Kidney epithelial cell (primary cell): ENCODE measurements at regions not wholly inside any gene's neighbourhood (a gene's known extent, or its start where the extent isn't known, plus 50 kb on each side); places are given as distances from the start of the nearest gene placed in this dataset.
"Not testable (repeated sequence)": the region's sequence is repeated elsewhere in the genome, so short reads cannot be mapped to it uniquely, and the experiment has no call there.

Source experiments
- DNase-seq: peaks from one replicate; pipeline ENCODE4 v3.0.0-alpha.2; 2010; ENCODE audit warnings: low read depth
- H3K27me3 ChIP-seq: 2 replicates; pipeline ENCODE4 v1.6.0; 2011; ENCODE audit warnings: low read length; ENCODE audit not compliant: control insufficient read depth, insufficient read depth
- H3K36me3 ChIP-seq: 2 replicates; pipeline ENCODE4 v1.5.1; 2011; ENCODE audit warnings: low read length; ENCODE audit not compliant: control insufficient read depth, insufficient read depth
- H3K4me3 ChIP-seq: 2 replicates; pipeline ENCODE4 v1.5.1; 2011; ENCODE audit warnings: low read depth, mild to moderate bottlenecking, control low read depth, low read length
- CTCF ChIP-seq: IDR thresholded peaks from 2 replicates; pipeline ENCODE4 v1.5.1; 2011; ENCODE audit warnings: mild to moderate bottlenecking, moderate library complexity, low read length, control low read depth, inconsistent platforms; ENCODE audit not compliant: insufficient read depth, poor library complexity, severe bottlenecking

DNA sequence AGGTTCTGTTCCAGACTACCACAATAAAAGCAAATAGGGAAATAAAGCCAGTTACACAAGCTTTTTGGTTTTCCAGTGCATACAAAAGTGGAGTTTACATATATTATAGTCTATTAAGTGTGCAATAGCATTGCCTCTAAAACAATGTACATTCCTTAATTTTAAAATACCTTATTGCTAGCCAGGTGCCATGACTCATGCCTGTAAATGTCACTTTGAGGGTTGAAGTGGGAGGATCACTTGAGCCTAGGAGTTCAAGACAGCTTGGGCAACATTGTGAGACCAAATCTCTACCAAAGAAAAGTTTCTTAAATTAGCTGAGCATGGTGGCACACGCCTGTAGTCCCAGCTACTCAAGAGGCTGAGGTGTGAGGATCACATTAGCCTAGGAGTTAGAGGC is 52.9 kb upstream of the IMP4 start:
- no peaks in the 10 kb centered on the region for H3K27me3 ChIP-seq
- H3K4me3 ChIP-seq = no peak overlapping the region
- no peak for DNase-seq
- no peaks in the 10 kb centered on the region for H3K36me3 ChIP-seq
- TF ChIP-seq CTCF = no peak

- H3K27me3 ChIP-seq = no peaks in the 10 kb centered on the region
- no peaks in the 10 kb centered on the region for H3K36me3 ChIP-seq
- TF ChIP-seq CTCF = peak; percentile 27
- peak overlapping the region; percentile 4 for H3K4me3 ChIP-seq
- DNase-seq = no peak
Observed at GRCh38 chr2:130288467-130289403, 54.0 kb upstream of the IMP4 start.

DNA sequence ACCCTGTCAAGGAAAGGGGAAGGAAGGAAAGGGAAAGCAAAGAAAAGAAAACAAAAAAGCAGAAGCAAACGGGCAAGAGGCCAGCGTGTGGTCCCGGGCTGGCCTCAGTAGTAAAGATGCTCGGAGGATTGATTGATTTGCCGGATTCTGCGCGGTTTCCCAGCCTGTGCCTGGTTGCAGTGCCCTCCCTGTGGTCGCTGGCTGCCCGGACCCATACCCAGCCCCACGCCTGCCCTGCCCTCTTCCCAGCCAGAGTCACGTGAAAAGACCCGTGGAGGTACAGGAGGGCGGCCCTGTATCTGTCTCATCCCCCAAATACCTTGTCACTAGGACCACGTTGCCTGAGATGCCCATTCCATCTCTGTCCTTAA is 55.1 kb upstream of the IMP4 start:
- DNase-seq = no peak
- H3K4me3 ChIP-seq = no peak overlapping the region
- no peak for TF ChIP-seq CTCF
- no peaks in the 10 kb centered on the region for H3K36me3 ChIP-seq
- no peaks in the 10 kb centered on the region for H3K27me3 ChIP-seq

GRCh38 chr2:130286983-130287655 is 55.6 kb upstream of the IMP4 start:
- Histone ChIP-seq H3K4me3 (no peak overlapping the region), H3K27me3 (no peaks in the 10 kb centered on the region), H3K36me3 (no peaks in the 10 kb centered on the region)
- TF ChIP-seq CTCF = no peak
- no peak for DNase-seq

- DNase-seq, H3K4me3 ChIP-seq, H3K36me3 ChIP-seq, H3K27me3 ChIP-seq: not testable (repeated sequence)
Observed at GRCh38 chr2:130283341-130283869, 59.3 kb upstream of the IMP4 start.

DNA sequence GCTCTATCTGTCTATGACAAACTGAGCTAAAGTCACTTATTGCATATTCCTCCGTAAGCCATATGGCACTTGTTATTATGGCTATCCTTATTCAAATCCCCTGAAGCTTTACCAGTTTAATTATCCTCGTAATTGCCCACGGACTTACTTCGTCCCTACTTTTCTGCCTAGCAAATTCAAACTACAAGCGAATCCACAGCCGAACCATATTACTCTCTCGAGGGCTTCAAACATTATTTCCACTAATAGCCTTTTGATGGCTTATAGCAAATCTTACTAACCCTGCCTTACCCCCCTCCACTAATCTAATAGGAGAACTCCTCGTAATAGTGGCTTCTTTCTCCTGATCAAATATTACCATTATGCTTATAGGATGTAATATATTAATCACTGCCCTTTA is 63.1 kb upstream of the IMP4 start:
- not testable (repeated sequence) for DNase-seq, H3K36me3 ChIP-seq

GRCh38 chr2:130268333-130268732 is 70.1 kb upstream of the TUBA3E start:
- H3K27me3 ChIP-seq, H3K4me3 ChIP-seq, DNase-seq, H3K36me3 ChIP-seq: not testable (repeated sequence)

More for the DNA sequence above, 63.1 kb upstream of the IMP4 start:
- not testable (repeated sequence) for H3K27me3 ChIP-seq, H3K4me3 ChIP-seq

GRCh38 chr2:130267572-130267971 is 69.3 kb upstream of the TUBA3E start:
- not testable (repeated sequence) for DNase-seq, H3K27me3 ChIP-seq, H3K4me3 ChIP-seq, H3K36me3 ChIP-seq

DNA sequence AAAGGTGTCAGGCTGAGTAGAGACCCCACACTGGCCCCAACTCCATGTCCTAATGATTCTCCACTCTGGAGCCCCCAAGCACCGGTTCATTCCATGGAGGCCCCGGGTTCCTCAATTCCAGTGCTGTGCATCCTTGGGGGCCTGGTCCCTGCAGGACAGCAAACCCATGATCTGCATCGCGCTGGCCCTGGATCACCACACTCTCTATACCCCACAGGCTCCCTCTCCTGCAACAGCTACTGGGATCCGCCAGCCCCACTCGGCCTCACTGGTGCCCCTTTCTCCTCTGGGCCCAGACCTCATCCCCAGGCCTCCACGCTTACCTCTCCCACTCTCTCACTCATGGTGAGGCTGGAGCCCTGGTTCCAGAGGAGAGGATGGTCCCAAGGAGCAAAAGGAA is 68.6 kb upstream of the TUBA3E start:
- H3K4me3 ChIP-seq, DNase-seq, H3K36me3 ChIP-seq, H3K27me3 ChIP-seq: not testable (repeated sequence)

DNA sequence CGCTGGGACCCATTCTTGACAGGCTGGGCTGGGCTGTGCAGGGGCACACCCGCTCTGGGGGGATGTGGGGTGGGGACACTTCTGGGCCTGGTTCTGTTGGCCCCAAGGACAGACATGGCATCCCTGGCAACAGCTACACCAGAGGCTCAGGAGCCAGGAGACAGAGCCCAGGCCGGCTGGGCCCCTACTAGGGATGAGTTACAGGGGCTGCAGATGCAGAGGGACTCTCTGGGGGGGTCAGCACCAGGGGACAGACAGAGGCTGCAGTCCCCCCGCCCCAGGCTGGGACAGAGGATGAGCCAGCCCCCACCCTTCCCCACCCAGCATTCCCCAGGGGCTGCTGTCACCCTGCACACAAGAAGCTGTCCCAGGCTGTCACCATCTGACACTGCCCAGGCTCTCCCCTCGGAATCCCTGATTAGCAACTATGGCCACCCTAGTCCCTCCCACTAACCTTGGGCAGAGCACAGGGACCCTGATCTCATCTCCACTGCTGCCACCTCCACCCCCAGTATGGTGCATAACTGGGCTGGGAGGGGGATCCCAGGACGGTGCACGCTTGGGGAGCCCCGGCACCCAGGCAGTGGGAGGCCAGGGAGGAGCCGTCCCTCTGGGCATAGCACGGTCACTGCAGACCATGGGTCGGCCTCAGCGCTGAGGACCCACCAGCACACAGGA is 67.5 kb upstream of the TUBA3E start:
- H3K27me3 ChIP-seq, H3K4me3 ChIP-seq, DNase-seq, H3K36me3 ChIP-seq: not testable (repeated sequence)
